Transverse colon (tissue), 4 donors: ENCODE measurements at regions not wholly inside any gene's neighbourhood (a gene's known extent, or its start where the extent isn't known, plus 50 kb on each side); places are given as distances from the start of the nearest gene placed in this dataset.

Experiments used
- EP300 ChIP-seq: sonication (generic); formaldehyde crosslinking; IDR thresholded peaks from one replicate; pipeline ENCODE4 v1.6.1; 2017; ENCODE audit warnings: antibody characterized with exemption, low read depth
- POLR2A ChIP-seq: fragments of 450-650 bp; IDR thresholded peaks from one replicate; pipeline ENCODE4 v1.6.1; 2016; ENCODE audit warnings: antibody characterized with exemption, mild to moderate bottlenecking, moderate library complexity
- POLR2AphosphoS5 ChIP-seq, 3 donors: sonication (generic); formaldehyde crosslinking; IDR thresholded peaks; one replicate each; pipeline ENCODE4 v1.6.1; 2016; ENCODE audit warnings: antibody characterized with exemption in 3 of 3
- TF ChIP-seq, protein P1 (sequence below), 5 experiments: fragments of 200-600 bp in 3 of 5; fragments of 450-650 bp in 2 of 5; sonication (generic) in 3 of 5; IDR thresholded peaks; 1 replicate in 2 of 5; 2 replicates in 3 of 5; pipeline ENCODE4 v1.5.1; 2016 to 2017; ENCODE audit warnings: antibody characterized with exemption in 5 of 5, inconsistent platforms in 3 of 5, mild to moderate bottlenecking in 2 of 5, moderate library complexity in 1 of 5

DNA sequence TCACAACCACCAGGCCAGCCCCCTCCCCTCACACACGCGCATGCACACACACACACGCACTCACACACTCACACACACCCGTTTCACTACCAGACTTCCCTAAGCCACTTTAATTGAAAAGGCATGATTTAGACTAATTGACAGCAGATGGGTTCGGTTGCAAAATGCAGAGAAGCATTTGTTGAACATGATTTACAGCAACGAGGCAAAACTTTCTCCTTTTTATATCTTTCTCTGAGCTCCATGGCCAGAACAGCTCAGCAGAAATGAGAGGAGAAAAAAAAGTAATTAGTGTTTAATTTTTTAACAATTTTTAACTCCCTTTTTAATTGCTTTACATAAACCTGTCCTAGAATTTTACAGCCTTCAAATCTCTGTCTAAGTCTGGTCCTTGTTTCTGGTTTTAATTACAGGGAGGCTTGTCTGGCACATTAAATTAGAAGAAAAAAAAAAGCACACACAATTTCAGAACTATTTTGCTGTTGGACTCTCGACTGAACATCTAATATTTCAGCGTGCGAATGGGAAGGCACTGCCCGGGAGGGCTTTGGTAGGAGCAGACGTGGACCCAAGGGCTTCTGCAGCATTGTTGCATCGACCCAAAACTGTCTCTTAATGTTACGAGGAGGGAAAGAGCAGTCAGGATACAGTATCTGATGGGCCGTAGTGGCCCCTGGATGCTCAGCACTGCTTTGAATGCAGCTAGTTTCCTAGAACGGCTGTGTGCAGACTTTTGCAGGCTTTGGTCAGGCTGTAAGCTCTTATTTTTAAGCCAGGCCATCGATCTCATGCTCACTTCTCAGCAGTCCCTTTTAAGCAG, 255.9 kb downstream of the SOX9 start:
- TF ChIP-seq, protein P1, sequence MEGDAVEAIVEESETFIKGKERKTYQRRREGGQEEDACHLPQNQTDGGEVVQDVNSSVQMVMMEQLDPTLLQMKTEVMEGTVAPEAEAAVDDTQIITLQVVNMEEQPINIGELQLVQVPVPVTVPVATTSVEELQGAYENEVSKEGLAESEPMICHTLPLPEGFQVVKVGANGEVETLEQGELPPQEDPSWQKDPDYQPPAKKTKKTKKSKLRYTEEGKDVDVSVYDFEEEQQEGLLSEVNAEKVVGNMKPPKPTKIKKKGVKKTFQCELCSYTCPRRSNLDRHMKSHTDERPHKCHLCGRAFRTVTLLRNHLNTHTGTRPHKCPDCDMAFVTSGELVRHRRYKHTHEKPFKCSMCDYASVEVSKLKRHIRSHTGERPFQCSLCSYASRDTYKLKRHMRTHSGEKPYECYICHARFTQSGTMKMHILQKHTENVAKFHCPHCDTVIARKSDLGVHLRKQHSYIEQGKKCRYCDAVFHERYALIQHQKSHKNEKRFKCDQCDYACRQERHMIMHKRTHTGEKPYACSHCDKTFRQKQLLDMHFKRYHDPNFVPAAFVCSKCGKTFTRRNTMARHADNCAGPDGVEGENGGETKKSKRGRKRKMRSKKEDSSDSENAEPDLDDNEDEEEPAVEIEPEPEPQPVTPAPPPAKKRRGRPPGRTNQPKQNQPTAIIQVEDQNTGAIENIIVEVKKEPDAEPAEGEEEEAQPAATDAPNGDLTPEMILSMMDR (IDR thresholded peaks at IDR 0.05) = no peak
- TF ChIP-seq POLR2AphosphoS5 (IDR thresholded peaks at IDR 0.05) (no peak), POLR2A (no peak), EP300 (no peak)
